ACHN (cell line): ENCODE measurements at regions not wholly inside any gene's neighbourhood (a gene's known extent, or its start where the extent isn't known, plus 50 kb on each side); places are given as distances from the start of the nearest gene placed in this dataset.

Experiments
- DNase-seq: peaks from one replicate; pipeline ENCODE4 v3.0.0-alpha.2; 2015
- in situ Hi-C: cut with HindIII; loops from 2 replicates; pipeline ENCODE4 v1.10.0; 2017; ENCODE audit warnings: low sequenced_read_pairs, low pct_ligation_motif_present, low pct_unique_long_range_greater_than_20kb

DNA sequence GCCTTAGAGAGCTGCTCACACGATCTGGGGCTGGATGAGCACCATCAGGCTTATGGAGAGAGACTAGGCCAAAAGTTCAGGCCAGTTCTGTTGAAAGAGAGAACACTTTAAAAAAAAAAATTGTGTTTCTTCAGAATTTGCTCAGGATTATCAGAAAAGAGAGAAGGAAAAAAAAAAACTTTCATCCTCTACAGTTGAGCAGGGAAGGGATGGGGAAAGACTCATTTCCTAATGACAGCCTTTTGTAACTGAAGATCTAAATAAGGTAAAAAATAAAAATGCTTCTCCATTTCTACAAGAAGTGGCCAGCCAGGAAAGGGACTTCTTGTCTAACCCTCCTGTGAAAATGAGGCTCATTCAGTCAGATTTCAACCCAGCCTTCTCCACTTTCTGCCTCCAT is 134.8 kb downstream of the LY86 start:
- in situ Hi-C loops, result no loop called here

DNA sequence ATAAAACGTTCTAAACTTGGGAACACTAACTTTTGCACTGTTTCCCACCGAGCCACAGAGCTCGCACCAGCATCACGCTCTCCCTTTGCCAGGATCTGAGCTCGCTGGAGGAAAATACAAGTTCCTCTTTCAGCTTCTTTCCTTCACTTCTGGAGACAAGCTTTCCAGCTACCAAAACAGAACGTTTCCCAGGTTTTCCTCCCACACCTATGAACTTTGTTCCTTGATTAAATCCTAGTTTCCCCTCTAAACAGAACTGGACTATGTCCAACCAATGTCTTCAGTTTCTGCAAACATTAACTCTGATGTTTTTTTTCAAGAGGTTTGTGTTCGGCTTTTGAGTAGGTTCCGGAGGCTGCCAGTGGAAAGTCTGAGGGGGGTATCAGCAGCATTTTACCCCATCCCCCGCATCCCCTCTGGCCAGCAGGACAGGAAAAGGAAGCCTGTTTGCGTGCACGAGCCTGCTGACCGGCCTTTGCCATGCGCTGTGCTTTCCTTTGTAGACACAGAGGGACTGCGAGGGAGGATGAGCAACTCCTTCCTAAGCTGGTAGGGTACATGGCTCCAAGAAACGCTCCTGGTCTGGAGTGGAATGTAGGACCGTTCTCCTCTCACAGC is 135.5 kb downstream of the LY86 start:
- in situ Hi-C loops, result no loop called here

More for the DNA sequence above, 134.8 kb downstream of the LY86 start:
- DNase-seq, result no peak

DNA sequence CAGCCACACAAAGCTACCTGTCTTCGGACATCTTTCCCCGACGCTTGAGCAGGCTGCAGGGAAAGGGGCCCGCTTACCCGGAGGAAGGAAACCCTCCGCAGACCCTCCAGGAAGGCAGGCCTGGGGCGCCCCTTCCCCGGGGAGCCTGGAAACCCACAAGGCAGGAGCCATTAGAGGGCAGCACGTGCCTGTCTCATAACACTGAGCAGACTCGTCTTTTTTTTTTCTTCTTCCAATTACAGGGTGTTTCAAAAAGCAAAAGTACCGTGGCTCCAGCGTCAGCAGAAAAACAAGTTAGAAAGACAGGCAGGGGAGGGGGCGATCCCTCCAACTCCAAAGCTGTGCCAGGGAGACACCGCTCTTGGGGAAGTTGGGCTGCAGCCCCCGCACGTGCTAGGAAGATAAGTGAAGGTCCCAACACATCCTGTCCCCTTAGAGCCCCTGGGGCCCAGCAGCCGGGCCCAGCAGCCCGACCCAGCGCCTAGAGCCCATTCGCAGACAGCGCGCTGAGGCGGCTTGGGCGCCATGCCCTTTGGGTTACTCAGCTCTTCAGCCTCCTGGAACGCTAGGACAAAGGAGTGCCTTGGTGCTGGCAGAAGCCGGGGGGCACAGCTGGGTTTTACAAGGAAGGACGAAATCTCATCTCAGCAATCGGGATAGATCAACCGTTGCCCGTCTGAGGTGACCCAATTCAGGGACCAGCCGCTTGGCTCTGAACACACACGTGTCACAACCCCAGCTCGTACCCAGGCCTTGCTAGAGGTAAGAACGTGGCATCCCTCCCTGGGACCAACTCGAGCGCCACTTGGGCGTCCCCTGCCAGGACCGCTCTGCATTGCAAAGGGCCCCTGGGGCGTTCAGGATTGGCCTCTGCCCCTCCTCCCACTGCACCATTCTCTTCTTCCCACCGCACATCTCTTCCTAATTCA is 136.3 kb downstream of the LY86 start:
- peak; percentile 61 for DNase-seq
- in situ Hi-C loops, result no loop called here

More for the DNA sequence above, 135.5 kb downstream of the LY86 start:
- DNase-seq, result peak; percentile 17

DNA sequence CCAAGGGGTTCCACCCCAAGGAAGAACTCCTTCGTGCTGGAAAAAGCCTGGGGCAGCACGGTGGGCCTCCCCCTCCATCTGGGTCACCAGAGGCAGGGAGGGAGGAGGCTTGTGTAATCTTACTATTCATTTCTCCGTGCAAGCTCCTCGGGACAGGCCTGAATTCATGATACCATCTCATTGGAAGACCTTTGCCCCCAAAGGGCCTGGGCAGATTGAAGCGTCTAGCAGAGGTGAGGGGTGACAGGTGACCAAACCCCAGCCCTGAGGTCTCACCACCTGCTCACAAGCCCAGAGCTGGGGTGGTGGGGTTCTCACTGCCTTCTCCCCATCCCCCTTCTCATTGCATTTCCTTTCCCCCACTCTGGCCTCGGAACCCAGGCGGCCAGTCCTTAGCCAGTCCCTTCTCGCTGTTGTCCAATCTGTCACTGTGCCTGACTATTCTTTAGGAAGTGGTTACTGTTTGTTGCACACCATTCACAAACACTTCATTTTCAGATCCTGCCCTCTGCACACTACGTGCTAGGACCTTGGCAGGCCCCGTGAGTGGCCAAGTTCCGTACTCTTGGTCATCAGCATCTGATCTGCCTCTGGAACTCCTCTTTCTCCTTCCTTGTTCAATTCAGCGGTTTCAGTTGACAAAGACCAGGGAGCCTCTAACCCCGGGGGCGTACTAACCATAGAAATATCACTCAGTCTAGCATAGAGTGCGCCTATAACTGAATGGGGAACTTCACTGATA is 137.1 kb downstream of the LY86 start:
- DNase-seq, result no peak
- in situ Hi-C loops, result no loop called here

DNA sequence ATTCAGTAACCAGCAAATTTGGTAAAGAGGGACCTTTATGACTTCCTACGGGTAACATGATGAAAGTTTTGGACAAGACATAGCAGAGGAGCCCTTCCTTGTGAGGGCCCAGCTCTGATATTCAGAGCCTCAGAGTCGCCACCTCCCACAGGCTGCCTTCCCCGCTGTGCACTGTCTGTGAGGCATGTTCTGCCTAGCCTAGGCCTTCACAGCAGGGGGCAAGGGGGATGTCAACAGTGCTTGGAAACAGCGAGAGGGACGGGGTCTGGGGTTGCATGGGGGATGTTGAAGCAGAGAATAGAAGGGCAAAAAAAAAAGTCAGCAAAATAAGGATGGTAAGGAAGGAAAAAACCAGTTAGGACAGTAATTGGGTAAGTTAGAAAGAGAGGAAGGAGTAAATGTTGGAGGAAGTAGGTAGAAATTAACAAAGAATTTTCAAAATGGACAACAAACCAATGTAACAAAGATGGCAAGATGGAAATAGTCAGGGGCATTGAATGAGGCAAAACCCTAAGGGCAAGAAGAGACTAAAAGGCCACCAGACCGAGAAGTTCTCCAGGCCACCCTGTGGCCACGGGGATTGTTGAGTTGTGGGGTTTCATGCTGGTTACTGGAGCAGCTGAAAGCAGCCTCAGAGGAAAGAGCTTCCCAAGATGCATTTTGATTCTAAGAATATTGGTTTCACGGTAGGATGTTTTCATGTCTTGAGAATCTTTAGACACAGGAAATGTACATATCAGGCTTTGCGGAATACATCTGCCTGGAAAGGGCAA is 139.8 kb downstream of the LY86 start:
- in situ Hi-C loops, result no loop called here
- no peak for DNase-seq

DNA sequence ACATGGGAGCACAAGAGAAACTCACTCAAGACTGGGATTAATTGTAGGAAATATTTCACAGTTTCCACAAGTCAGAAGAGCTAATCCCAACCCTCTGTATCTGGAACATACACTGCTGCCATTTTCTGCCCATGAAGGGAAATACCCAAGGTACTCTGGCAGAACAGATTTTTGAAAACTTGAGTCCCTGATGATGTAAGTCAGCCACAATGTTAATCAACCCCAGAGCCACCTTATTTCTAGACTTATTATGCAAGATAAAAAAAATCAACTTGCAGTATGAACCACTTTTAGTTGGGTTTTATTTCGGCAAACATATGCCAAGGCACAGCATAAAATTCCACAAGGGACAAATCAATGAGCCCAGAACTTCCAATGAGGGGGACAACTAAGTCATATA is 141.5 kb downstream of the LY86 start:
- no peak for DNase-seq
- in situ Hi-C loops, result no loop called here

DNA sequence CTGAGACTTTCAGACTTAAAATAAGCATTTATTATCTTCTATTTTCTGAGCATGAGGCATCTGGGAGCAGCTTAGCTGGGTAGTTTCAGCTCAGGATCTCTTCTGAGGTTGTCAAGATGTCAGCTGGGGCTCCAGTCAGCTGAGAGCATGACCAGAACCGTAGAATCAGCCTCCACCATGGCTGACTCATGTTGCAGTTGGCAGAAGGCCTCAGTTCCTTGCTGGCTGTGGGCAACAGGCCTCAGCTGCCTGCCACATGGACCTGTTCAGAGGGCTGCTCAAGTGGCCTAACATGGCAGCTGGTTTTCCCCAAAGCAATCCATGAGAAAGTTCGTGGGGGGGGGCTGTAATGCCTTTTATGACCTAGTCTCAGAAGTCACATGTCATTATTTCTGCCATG is 142.3 kb downstream of the LY86 start:
- in situ Hi-C loops, result no loop called here
- DNase-seq, result peak; percentile 65

DNA sequence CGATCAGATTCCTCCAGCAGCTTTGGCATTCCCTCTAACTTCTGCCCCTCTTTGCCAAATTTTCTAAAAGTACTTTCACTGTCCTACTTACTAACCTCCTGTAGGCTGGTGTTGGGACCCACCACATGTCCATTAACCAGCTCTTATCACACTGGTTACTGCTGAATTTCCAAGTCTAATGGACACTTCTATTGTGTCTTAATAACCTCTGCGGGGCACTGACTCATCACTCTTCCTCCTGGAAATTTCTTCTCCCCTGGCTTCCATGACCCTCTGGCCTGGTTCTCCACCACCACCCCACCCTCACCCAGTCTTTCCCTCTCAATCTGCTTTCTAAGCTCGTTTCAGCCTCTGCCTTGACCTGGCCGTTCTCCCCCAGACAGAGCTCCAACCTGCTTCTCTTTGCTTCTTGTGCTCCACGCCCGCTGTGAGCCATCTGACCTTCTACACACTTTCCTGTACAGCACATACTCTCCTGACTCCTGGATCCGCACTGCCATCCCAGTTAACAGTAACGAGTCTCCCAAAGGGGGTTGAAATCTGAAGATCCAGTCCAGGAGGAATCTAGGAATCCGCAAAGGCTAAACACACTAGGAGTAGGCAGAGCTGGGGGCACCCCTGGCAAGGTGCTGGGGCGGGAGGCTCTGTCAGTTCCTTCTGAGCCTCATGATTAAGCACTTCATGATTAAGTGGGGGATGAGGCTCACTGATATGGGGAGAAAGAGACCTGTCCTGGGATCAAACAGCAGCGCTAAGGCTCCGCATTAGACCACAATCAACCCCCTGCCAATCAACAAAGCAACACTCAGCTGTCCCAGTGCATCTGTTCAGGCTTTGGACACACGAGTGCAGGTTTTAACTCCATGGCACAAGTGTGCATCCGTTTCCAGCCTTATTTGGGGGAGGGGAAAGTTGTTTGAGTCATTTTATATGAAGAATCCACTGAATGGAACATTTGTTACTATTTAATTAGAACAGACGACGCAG is 146.3 kb downstream of the LY86 start:
- no peak for DNase-seq
- in situ Hi-C loops, result no loop called here

DNA sequence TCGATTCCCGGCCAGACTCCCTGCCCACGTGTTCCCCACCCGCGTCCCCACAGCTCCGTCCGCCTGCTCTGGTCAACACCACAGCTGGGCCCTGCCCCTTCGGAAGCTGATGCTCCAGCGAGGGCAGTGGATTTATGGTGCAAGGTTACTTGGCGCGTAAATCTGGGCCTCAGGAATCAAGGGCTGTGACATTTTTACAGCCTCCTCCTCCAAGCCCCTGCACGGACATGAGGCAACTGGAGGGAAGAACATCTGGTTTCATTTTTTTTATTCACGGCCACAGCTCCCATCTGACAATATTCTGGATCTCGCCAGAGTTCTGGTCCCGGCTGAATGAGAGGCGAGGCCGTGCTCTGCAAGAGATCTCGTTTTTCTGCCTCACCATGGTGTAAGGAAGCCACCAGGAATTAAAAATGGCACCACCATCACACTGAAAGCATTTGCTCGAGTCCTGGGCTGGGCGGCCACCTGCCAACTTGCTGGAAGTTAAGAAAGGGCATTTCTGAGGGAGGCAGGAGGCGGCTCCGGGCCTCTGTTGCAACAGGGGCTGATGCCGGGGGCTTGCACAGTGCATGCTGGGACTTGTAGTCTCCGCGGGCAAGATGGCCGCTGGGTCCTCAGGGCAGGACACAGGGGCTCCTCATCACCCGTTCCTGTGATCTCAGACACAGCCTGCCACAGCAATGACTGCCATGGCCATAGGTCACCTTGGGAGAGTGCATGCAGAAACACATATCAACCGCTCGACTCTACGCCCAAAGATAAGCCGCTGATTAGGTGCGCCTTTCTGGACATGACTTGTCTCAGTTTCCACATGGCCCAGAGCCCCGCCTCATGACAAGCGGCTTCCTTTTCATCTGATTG is 148.5 kb downstream of the LY86 start:
- in situ Hi-C loops, result no loop called here
- no peak for DNase-seq

DNA sequence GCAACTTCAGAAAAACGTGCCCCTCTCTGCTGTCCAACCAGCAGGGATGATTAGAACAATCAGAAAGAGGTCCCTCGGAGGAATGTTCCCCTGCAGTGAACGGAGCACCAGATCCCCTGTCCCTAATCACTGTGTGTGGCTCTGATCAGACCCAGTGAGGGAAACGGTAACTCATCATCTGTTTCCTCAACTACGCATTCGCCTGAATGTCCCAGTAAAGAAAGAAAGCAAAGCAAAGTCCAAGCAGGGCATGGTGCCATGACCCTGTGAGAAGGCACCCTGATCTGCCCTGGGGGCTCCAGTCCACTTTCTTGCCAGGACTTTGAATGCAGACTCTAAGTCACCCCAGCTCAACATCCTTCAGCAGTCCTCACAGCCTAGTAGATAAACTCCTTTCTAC is 149.2 kb downstream of the LY86 start:
- in situ Hi-C loops, result no loop called here

DNA sequence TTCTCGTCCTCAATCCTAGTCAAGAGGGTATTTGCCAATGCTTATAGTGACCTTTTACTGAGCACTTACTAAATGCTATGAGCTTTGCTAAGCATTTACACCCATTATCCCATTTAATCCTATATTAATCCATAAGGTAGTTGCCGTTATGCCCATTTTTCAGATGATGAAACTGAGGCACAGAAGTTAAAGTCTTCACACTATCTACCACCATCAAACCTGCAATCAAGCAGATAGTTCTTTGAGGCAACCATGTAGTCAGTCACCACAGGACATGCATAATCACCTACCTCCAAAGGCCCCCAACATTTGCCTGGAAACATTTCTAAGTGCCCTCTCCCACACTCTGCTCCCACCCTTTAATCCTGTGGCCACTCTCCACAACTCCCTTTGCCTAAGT is 149.6 kb downstream of the LY86 start:
- in situ Hi-C loops, result no loop called here
- no peak for DNase-seq

More for the DNA sequence above, 149.2 kb downstream of the LY86 start:
- DNase-seq, result no peak

DNA sequence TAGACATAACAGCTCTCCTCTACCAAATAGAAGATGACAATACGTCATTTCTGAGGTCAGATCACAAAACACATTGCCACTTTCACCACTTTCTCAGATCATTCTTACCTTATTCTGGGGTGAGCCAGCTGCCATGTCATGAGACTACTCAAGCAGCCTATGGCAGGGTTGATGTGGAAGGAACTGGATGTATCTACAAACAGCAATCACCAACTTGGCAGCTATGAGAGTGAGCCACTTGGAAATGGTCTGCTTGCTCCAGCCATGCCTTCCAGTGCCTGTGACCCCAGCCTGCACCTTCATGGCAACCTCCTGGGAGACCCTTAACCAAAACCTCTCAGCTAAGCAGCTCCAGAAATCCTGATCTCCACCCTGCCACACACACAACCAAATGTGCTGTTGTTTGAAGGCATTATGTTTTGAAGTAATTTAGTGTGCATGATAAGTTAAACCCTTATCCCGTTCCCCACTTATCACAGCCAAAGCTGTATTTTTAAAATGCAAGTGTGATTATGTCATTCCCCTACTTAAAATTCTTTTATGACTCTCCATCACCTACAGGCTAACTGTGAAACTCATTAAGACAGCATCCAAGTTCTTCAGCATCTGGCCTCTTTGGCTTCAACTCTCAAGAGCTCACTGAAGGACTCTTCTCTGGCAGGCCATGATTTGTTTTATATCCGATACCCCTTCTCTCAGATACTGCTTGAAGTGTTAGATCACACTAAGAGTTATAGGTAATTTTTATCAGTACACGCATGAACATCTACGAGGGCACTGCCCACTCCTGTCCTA is 150.6 kb downstream of the LY86 start:
- in situ Hi-C loops, result no loop called here

DNA sequence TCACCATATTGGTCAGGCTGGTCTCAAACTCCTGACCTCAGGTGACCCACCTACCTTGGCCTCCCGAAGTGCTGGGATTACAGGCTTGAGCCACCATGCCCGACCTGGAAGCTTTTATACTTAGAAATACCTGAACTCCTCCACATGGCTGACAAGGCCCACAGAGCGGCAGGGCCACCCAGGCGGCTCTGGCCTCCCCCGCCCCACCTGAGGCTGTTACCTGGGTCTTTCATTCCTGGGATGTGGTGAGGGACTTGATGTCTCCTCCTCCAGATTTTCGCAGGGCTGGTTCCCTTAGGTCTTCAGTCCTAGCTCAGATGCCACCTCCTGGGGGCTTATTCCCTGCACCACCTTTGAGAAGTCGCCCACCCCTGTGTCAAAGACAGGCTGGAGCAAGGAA is 152.1 kb downstream of the LY86 start:
- in situ Hi-C loops, result no loop called here
- DNase-seq, result no peak

More for the DNA sequence above, 150.6 kb downstream of the LY86 start:
- DNase-seq, result no peak

DNA sequence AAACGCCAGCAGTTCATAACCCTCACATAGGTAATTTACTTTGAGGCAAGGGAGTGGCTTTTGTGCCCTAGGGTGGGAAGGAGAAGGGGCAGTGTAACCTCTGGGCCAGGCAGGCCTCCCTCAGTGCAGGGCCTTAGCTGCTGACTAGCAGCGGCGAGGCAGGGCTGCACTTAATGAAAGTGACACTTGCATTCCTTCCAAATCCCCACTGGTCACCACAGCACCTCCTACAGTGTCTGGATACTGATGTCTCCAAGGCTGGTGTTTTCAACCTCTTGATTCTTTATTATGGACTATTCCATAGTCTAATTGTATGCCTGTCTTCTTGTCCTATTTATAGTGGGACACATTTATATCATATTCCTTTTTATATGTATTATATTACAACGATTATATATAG is 152.7 kb downstream of the LY86 start:
- no peak for DNase-seq
- in situ Hi-C loops, result no loop called here

DNA sequence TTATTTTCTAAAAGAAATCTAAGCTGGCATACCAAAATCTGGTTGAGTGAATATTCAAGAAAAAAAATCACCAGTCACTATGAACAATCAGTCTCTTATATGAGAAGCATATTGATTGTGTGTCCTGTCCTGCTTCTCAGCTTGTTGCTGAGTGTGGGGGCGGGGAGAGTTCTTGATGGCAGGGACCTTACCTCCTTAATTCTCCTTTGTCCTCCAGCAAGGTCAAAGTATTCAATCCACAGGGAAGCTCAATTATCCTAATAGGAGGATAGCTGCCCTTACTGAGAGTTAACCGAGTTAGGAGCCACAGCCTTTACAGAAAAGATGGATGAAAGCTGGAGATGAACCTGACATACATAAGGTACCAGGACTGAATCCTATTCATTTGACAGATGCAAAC is 154.0 kb downstream of the LY86 start:
- DNase-seq, result no peak
- in situ Hi-C loops, result no loop called here

DNA sequence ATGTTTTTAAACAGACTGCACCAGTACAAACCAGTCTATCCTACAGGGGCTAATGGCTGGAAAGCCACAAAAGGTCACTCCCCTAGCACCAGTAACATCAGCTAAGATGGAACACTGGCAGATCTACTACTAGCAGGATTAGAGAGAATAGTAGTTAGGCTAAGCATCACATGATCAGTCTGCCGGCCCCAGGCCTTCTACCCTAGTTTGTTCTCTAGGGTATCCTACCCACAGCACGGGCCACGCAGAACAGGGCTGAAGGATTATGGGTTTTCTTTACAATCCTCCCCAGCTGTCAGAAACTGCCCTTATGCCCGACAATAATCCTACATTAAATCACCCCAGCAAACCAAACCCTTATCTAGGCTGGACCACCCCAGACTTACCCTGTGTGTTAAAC is 156.0 kb downstream of the LY86 start:
- in situ Hi-C loops, result no loop called here
- DNase-seq, result no peak
